A549 (cell line): ENCODE measurements at regions not wholly inside any gene's neighbourhood (a gene's known extent, or its start where the extent isn't known, plus 50 kb on each side); places are given as distances from the start of the nearest gene placed in this dataset.

ENCODE experiments used
- ATAC-seq, 2 experiments: fragments of 200-7000 bp in 1 of 2; fragments of >200 bp in 1 of 2; cut with Nextera tagmentation in 1 of 2; cut with Tn5 transposase in 1 of 2; 3 replicates each; pipeline versions ENCODE4 v1.8.0 to v1.9.1; 2018 to 2020; ENCODE audit warnings: mild to moderate bottlenecking in 1 of 2, moderate library complexity in 1 of 2
- CTCF ChIA-PET: fragments of 300-600 bp; sonication (Branson Sonifier 250); formaldehyde crosslinking; extraction: SDS; loops from one replicate; lab custom pipeline; 2021; ENCODE audit warnings: antibody characterized with exemption, inconsistent platforms; lab: Yijun Ruan, JAX
- POLR2A ChIA-PET: fragments of 350-600 bp; formaldehyde crosslinking; extraction: SDS; loops from one replicate; lab custom pipeline; 2021; ENCODE audit warnings: antibody characterized with exemption, inconsistent platforms; lab: Yijun Ruan, JAX
- DNase-seq, 2 experiments: peaks; one replicate each; pipeline versions ENCODE4 v3.0.0 to v3.0.0-alpha.2; 2011 to 2016; ENCODE audit warnings: low read depth in 1 of 2, low spot score in 1 of 2
- FAIRE-seq: peaks from 2 replicates; lab custom pipeline; 2011; peaks lifted over from hg19 to GRCh38; lab: Jason Lieb, UNC
- H3K27ac ChIP-seq, 2 experiments: fragments of >200 bp; sonication (Bioruptor Twin); formaldehyde crosslinking; 3 replicates each; pipeline ENCODE4 v1.5.1; 2016 to 2017
- H3K4me1 ChIP-seq: fragments of >200 bp; sonication (Bioruptor Twin); formaldehyde crosslinking; 3 replicates; pipeline ENCODE4 v1.6.1; 2016
- H3K4me2 ChIP-seq: fragments of >200 bp; sonication (Bioruptor Twin); formaldehyde crosslinking; 3 replicates; pipeline ENCODE4 v1.6.1; 2016
- H3K4me3 ChIP-seq: fragments of >200 bp; sonication (Bioruptor Twin); formaldehyde crosslinking; 3 replicates; pipeline ENCODE4 v1.5.1; 2016
- H3K9me3 ChIP-seq: fragments of >200 bp; sonication (Bioruptor Twin); formaldehyde crosslinking; 3 replicates; pipeline ENCODE4 v1.6.1; 2016
- CBX2 ChIP-seq: fragments of 200-600 bp; sonication (generic); IDR thresholded peaks from 2 replicates; pipeline ENCODE4 v1.6.1; 2016; ENCODE audit warnings: low read depth, mild to moderate bottlenecking, borderline replicate concordance
- CBX8 ChIP-seq: fragments of 200-600 bp; sonication (generic); IDR thresholded peaks from 2 replicates; pipeline ENCODE4 v1.6.1; 2016
- CHD2 ChIP-seq: fragments of 150-350 bp; IDR thresholded peaks from 2 replicates; pipeline ENCODE4 v1.6.1; 2014; ENCODE audit warnings: low read length; ENCODE audit not compliant: partially characterized antibody
- CHD4 ChIP-seq: fragments of 200-600 bp; sonication (generic); IDR thresholded peaks from 2 replicates; pipeline ENCODE4 v1.6.1; 2016; ENCODE audit warnings: antibody characterized with exemption, mild to moderate bottlenecking, borderline replicate concordance
- EHMT2 ChIP-seq: fragments of 200-600 bp; sonication (generic); IDR thresholded peaks from 2 replicates; pipeline ENCODE4 v1.6.1; 2016; ENCODE audit warnings: antibody characterized with exemption, low read depth, mild to moderate bottlenecking, moderate library complexity
- EP300 ChIP-seq, 2 experiments: fragments of >200 bp; sonication (Bioruptor Twin); formaldehyde crosslinking; IDR thresholded peaks; 2 replicates in 1 of 2; 3 replicates in 1 of 2; pipeline ENCODE4 v1.6.1; 2016 to 2017
- FOSB ChIP-seq: fragments of 250-450 bp; sonication (Bioruptor Pico); IDR thresholded peaks from 2 replicates; pipeline ENCODE4 v1.5.0; 2020; ENCODE audit warnings: mild to moderate bottlenecking, moderate library complexity
- FOSL2 ChIP-seq, 2 experiments: fragments of 450-650 bp in 1 of 2; fragments of >200 bp in 1 of 2; sonication (Bioruptor Twin) in 1 of 2; formaldehyde crosslinking; IDR thresholded peaks; 2 replicates each; pipeline versions ENCODE4 v1.5.0 to v1.6.1; 2016 to 2020; ENCODE audit warnings: mild to moderate bottlenecking in 1 of 2, moderate library complexity in 1 of 2
- GATA3 ChIP-seq: IDR thresholded peaks from 2 replicates; pipeline ENCODE4 v1.6.1; 2012; ENCODE audit warnings: borderline replicate concordance
- JUNB ChIP-seq: fragments of >200 bp; sonication (Bioruptor Twin); formaldehyde crosslinking; IDR thresholded peaks from 2 replicates; pipeline ENCODE4 v1.6.1; 2016
- KDM1A ChIP-seq: fragments of 200-600 bp; sonication (generic); IDR thresholded peaks from 2 replicates; pipeline ENCODE4 v1.6.1; 2016; ENCODE audit warnings: low read depth, mild to moderate bottlenecking
- KDM5A ChIP-seq: fragments of 200-600 bp; sonication (generic); IDR thresholded peaks from 2 replicates; pipeline ENCODE4 v1.6.1; 2016; ENCODE audit warnings: antibody characterized with exemption, mild to moderate bottlenecking
- POLR2A ChIP-seq: IDR thresholded peaks from 2 replicates; pipeline ENCODE4 v1.6.1; 2012; ENCODE audit warnings: mild to moderate bottlenecking, low read length
- POLR2AphosphoS2 ChIP-seq: conservative IDR thresholded peaks from 2 replicates; pipeline ENCODE4 v1.6.1; 2012; ENCODE audit warnings: low read length, improper control_type of control experiment, inconsistent platforms
- RCOR1 ChIP-seq: fragments of 150-350 bp; IDR thresholded peaks from 2 replicates; pipeline ENCODE4 v1.6.1; 2014; ENCODE audit warnings: antibody characterized with exemption, low read length, low read depth
- RNF2 ChIP-seq: fragments of 200-600 bp; sonication (generic); IDR thresholded peaks from 2 replicates; pipeline ENCODE4 v1.6.1; 2016; ENCODE audit warnings: low read depth, mild to moderate bottlenecking, antibody characterized with exemption, moderate library complexity, borderline replicate concordance
- SMC3 ChIP-seq: fragments of >200 bp; sonication (Bioruptor Twin); formaldehyde crosslinking; IDR thresholded peaks from 3 replicates; pipeline ENCODE4 v1.6.1; 2018; ENCODE audit warnings: inconsistent platforms
- TFCP2L1 ChIP-seq: fragments of 250-450 bp; sonication (Bioruptor Pico); IDR thresholded peaks from 2 replicates; pipeline ENCODE4 v1.5.0; 2021; ENCODE audit warnings: mild to moderate bottlenecking
- TP53 ChIP-seq: fragments of 250-450 bp; sonication (Bioruptor Pico); IDR thresholded peaks from 2 replicates; pipeline ENCODE4 v1.5.0; 2021; ENCODE audit warnings: mild to moderate bottlenecking, moderate library complexity
- WGBS: methylation state at CpG from one replicate; pipeline ENCODE4 v1.1.6; 2017; ENCODE audit errors: missing lambda C conversion rate; 5-methylcytosine and 5-hydroxymethylcytosine counted together
- TF ChIP-seq, protein P1 (sequence below): IDR thresholded peaks from 2 replicates; pipeline ENCODE4 v1.6.1; 2012; ENCODE audit warnings: low read depth, borderline replicate concordance
- TF ChIP-seq, protein P2 (sequence below): IDR thresholded peaks from 2 replicates; pipeline ENCODE4 v1.6.1; 2012
- TF ChIP-seq, protein P3 (sequence below): fragments of 250-450 bp; sonication (Bioruptor Pico); IDR thresholded peaks from 2 replicates; pipeline ENCODE4 v1.5.0; 2021; ENCODE audit warnings: mild to moderate bottlenecking, moderate library complexity, borderline replicate concordance

DNA sequence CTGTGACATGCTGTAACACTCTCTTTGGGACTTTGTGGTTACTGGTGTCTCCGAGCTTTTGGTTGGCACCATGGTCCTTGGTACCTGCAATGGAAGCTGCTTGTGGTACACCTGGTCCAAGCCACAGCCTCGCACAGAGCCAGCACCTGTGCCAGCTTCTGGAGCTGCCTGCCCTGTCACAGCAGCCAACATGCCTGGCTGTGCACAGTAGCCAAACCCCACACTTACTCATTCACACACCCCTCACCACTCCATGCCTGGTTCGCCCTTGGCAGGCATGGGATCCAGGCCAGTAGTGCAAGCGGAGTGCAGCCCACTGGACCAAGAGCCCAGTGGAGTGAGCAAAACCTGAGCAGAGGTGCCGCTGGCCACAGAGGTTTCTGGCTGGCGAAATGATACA, 459.9 kb downstream of the TBC1D32 start:
- TF ChIP-seq POLR2AphosphoS2 (no peak), KDM5A (no peak), RNF2 (no peak), GATA3 (no peak), JUNB (no peak), TFCP2L1 (CRISPR knock-in tag) (no peak), SMC3 (no peak), EHMT2 (no peak), CBX8 (no peak), TP53 (CRISPR knock-in tag) (no peak), KDM1A (no peak), EP300 (IDR thresholded peaks at IDR 0.05) (no peak), FOSL2 (IDR thresholded peaks at IDR 0.05) (no peak), FOSL2 (CRISPR knock-in tag; IDR thresholded peaks at IDR 0.05) (no peak), CHD4 (no peak), POLR2A (no peak), RCOR1 (no peak), CBX2 (no peak)
- TF ChIP-seq, protein P1, sequence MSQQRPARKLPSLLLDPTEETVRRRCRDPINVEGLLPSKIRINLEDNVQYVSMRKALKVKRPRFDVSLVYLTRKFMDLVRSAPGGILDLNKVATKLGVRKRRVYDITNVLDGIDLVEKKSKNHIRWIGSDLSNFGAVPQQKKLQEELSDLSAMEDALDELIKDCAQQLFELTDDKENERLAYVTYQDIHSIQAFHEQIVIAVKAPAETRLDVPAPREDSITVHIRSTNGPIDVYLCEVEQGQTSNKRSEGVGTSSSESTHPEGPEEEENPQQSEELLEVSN = no peak
- TF ChIP-seq, protein P2, sequence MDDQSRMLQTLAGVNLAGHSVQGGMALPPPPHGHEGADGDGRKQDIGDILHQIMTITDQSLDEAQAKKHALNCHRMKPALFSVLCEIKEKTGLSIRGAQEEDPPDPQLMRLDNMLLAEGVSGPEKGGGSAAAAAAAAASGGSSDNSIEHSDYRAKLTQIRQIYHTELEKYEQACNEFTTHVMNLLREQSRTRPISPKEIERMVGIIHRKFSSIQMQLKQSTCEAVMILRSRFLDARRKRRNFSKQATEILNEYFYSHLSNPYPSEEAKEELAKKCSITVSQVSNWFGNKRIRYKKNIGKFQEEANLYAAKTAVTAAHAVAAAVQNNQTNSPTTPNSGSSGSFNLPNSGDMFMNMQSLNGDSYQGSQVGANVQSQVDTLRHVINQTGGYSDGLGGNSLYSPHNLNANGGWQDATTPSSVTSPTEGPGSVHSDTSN = no peak
- TF ChIP-seq, protein P3, sequence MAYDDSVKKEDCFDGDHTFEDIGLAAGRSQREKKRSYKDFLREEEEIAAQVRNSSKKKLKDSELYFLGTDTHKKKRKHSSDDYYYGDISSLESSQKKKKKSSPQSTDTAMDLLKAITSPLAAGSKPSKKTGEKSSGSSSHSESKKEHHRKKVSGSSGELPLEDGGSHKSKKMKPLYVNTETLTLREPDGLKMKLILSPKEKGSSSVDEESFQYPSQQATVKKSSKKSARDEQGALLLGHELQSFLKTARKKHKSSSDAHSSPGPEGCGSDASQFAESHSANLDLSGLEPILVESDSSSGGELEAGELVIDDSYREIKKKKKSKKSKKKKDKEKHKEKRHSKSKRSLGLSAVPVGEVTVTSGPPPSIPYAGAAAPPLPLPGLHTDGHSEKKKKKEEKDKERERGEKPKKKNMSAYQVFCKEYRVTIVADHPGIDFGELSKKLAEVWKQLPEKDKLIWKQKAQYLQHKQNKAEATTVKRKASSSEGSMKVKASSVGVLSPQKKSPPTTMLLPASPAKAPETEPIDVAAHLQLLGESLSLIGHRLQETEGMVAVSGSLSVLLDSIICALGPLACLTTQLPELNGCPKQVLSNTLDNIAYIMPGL (CRISPR knock-in tag) = no peak
- TF ChIP-seq, all 56 proteins: peak for 0
- POLR2A ChIA-PET = no interaction called here

DNA sequence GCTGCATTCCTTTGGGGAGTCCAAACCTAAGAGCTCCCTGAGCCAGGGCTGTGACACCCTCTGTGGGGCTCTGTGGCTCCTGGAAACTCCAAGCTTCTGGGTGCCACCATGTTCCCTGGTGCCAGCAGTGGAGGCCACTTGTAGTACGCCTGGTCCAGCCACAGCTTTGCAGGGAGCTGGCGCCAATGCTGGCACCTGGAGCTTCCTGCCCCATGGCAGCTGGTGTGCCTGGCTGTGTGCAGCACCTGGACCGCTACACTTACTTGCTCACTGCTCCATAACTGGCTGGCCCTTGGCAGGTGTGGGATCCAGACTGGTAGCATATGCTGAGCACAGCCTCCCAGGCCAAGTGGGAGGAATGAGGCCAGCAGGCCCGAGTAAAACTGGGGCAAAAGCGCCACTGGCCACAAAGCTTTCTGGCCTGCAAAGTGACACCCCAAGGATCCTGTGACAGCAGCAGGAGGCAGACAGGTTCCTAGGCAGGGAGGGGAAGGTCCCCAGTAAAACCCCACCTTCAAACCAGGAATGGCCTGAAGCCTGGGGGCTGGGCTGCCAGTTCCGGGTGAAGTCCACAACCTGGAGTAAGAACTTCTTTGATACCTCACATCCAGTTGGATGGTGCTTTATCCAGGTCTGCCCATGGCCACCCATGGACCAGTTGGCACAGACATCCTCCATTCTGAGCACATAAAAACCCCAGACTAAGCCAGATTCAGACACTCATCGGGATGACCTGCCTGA, 461.0 kb downstream of the TBC1D32 start:
- H3K27ac ChIP-seq = no peak overlapping the region
- no peak for DNase-seq
- POLR2A ChIA-PET = no interaction called here
- TF ChIP-seq FOSB (CRISPR knock-in tag) = no peak
- no peak for TF ChIP-seq FOSL2 (IDR thresholded peaks at IDR 0.05)
- no peak for TF ChIP-seq FOSL2 (CRISPR knock-in tag; IDR thresholded peaks at IDR 0.05)
- no peak for TF ChIP-seq CHD2
- TF ChIP-seq, all 56 proteins: peak for 0
- WGBS = no CpG with 5 or more reads among the region's 7 CpGs
- Histone ChIP-seq H3K4me1 (no peaks in the 10 kb centered on the region), H3K4me2 (no peak overlapping the region), H3K4me3 (no peak overlapping the region), H3K9me3 (no peaks in the 10 kb centered on the region)
- FAIRE-seq = no peak
- no peak for ATAC-seq
- CTCF ChIA-PET = interaction anchor here (0.6 kb wide), 1 partner anchor 985 kb away, joined by 3 read pairs; no protein-coding TSS in a partner anchor

More for the DNA sequence above, 459.9 kb downstream of the TBC1D32 start:
- no peak overlapping the region for H3K4me2 ChIP-seq
- no peak overlapping the region for H3K27ac ChIP-seq
- 32% methylated on average over 5 of the region's 6 CpGs for WGBS
- CTCF ChIA-PET = no interaction called here
- H3K4me3 ChIP-seq = no peak overlapping the region
- no peaks in the 10 kb centered on the region for H3K9me3 ChIP-seq
- DNase-seq = no peak
- no peak for ATAC-seq
- no peaks in the 10 kb centered on the region for H3K4me1 ChIP-seq
- FAIRE-seq = no peak
